ENCODE measurements at regions not wholly inside any gene's neighbourhood (a gene's known extent, or its start where the extent isn't known, plus 50 kb on each side); places are given as distances from the start of the nearest gene placed in this dataset.

GRCh38 chr1:219801156-219801820 is 127.1 kb downstream of the SLC30A10 start:
- no peak for DNase-seq (ENCODE audit: low spot score)

GRCh38 chr1:219798283-219799030 is 129.9 kb downstream of the SLC30A10 start:
- peak; percentile 83 for DNase-seq (ENCODE audit: low spot score)

DNA sequence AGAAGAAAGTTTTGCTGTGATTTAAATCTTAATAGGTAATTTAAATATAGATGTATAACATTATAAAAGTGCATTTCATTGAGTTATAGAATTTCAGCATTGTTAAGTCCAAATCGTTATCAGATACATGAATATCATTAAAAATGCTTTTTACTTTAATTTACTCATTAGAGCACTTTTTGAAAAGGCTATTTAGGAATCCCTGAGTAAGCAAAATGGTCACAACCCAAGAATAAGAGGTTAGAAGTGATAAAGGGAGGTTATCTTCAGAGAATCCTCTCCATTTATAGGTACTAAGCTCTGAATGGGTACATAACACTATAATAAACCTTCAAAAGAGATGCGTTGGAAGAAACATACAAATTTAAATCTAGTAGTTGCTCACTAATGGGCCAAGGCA is 130.7 kb downstream of the SLC30A10 start:
- DNase-seq (ENCODE audit: low spot score): no peak

DNA sequence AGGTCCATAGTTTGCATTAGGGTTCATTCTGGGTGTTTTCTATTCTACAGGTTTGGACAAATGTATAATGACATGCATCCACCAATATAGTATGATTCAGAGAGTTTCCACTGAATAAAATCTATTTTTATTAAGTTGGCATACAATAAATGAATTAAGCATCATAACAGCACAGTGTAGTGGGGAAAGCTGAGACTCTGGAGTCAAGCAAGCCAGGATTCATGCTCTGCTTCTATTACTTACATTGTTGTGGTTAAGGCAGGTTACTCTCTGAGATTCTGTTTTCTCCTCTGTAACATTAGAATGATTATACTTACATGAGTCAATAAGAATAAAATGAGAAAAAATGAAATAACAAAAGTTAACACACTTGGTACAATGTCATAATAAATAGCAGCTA is 131.3 kb downstream of the SLC30A10 start:
- no peak for DNase-seq (ENCODE audit: low spot score)

- no peak for DNase-seq (ENCODE audit: low spot score)
Observed at GRCh38 chr1:219795363-219795917, 132.9 kb downstream of the SLC30A10 start.

DNA sequence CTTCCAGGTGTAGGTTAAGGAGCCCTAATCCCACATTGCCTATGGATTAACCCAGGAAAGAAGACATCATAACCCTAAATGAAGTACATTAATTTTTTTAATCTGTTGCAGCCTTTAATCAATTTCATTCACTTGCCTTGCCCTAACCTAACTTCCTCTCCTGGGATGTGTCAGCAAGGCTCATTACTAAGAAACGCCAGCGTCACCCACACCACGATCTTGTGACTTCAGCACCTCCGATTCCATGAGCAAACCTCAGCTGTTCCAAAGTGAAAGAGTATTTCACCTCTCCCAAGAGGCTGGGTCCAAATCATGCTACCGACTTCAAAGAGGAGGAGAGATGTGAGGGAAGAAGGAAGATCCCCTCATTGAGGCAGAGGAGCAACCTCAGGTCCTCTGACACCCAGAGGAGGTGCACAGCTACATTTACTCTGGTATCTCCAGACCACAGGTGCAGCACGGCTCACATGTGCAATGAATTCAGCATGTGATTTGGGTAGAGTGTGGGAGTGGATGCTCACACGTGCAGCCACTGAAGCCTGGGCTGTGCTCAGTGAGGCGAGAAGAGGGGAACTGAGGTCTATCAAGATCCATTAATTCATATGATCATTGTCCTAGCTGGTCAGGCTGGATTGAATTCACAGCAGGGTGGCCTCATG is 134.1 kb downstream of the SLC30A10 start:
- DNase-seq (ENCODE audit: low spot score): peak; percentile 17

DNA sequence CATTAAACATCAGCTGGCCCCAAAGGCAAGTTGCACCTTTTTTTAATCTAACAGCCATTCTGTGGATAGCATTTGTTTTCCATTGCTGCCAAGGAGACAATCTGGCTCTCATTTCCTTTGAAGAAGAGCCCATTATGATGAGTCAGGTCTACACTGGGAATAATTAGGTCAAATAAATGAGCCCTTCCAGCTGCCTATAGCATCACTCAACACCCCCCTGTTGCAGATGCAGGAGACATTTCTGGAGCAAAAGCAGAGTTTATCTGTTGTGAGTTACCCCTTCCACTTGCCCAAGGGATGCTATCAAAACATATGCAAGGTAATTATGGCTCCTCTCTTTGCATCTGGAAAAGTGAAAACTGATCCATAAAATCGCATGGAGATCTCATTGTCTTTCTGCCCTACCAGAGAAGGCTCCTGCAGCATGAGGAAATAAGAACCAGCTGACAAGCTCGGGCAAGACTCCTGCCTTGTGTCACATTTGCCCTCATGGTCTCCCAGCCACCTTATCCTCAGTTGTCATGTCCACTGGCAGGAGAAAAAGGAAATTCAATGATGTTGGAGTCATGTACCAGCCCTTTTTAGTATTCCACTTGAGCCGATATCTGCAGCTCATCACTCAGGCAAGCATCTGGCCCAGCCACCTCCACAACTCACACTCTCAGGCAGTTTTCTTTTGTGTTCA is 135.9 kb downstream of the SLC30A10 start:
- DNase-seq (ENCODE audit: low spot score): peak; percentile 55

- DNase-seq (ENCODE audit: low spot score): no peak
Observed at GRCh38 chr1:219791766-219792165, 136.6 kb downstream of the SLC30A10 start.

DNA sequence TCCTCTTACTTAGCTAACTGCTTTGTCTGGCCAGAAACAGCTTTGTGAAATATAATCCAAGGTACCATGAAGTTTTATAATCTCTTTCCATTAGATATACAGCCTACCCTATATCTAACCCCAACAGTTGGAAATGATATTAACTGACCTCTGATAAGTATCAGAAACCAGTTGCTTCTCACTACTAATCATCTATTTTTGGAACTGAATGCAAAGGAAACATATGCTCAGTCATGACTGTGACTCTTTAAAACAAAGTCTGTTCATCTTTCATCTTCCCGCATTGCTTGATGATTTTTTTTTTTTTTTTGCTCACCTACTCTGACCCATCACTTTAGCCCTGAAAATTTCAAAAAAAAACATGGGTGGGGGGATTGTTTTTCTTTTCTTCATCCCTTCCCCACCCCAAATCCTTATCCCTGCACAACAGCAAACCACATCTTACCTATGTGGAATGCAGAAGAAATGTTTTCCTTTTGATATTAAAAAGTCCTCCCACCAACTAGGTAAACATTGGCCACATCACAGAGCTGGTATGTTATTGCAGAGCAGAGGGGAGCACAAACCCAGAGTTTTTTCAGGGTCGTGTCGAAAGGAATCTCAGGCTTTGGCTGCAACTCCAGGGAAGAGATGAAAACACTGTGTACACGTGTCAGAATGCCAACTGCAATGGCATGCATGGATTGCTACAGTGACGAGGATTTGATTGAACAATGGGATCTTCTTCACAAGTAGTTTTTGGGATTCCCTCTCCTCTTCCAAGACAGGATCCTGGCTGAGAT is 137.3 kb downstream of the SLC30A10 start:
- DNase-seq (ENCODE audit: low spot score): no peak

- DNase-seq (ENCODE audit: low spot score): no peak
Observed at GRCh38 chr1:219788700-219789099, 139.7 kb downstream of the SLC30A10 start.

DNA sequence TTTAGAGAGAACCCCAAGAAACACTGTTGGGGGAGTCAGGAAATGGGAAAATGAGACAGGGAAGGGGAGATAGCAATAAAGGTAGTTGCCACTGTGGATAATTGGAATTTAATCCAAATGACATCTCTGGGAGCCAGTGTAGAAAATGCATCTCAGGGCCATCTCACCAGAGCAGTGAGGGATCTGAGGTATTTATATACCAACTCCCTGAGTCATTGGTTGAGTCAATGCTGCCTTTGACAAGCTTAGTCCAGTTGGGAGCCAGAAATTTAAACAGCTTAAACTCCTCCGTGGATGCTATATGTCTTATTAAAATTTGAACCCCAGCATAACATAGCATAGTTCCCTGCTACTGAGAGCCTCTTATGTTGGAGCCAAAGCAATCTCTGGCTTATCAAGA is 140.3 kb downstream of the SLC30A10 start:
- DNase-seq (ENCODE audit: low spot score): peak; percentile 47

GRCh38 chr1:219784660-219785381 is 143.5 kb downstream of the SLC30A10 start:
- DNase-seq (ENCODE audit: low spot score): peak; percentile 82

DNA sequence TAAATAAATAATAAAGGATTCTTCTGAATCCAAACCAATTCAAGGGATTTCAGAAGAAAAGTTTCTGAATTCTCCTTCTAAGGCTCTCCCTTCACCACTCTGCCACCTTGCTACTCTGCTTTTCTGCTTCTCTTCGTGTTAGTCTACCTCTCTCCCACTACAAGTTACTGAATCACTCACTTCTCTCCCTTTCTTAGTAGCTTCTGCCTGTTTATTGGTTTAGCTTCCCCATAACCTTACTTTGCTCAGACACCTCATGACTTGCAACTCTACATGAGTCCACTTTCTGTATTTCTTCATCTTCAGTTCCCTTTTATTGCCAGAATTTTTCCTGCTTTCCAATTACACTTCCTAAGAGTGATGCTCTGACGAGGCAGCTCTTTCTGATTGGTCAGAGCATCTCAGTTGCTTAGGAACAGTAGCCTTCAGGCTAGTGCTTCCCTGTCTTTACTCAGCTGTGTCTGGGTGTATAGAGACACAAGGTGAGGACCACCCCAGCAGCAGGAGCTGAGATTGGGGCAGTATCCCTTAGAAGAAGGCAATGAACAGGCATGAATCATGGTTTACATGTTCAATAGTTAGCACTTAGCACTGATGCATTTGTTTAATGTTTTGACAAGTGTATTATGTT is 144.6 kb downstream of the SLC30A10 start:
- no peak for DNase-seq (ENCODE audit: low spot score)

- no peak for DNase-seq (ENCODE audit: low spot score)
Observed at GRCh38 chr1:219782929-219783328, 145.4 kb downstream of the SLC30A10 start.

- no peak for DNase-seq (ENCODE audit: low spot score)
Observed at GRCh38 chr1:219782311-219782710, 146.0 kb downstream of the SLC30A10 start.

- DNase-seq (ENCODE audit: low spot score): no peak
Observed at GRCh38 chr1:219781491-219781890, 146.9 kb downstream of the SLC30A10 start.

- DNase-seq (ENCODE audit: low spot score): no peak
Observed at GRCh38 chr1:219778793-219779369, 149.5 kb downstream of the SLC30A10 start.

DNA sequence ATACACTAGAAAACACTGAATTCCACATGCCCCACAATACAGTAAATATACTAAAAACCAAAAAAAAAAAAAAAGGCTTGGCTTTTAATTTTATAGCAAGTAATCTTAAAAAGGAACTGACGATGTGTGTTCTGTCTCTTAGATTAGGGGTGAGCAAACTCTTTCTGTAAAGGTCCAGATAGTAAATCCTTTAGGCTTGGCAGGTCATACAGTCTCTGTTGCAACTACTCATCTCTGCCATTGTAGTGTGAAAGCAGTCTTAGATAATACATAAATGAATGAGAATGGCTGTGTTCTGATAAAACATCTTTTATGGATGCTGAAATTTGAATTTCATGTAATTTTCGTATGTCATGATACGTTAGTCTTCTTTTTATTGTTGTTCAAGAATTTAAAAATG is 150.2 kb downstream of the SLC30A10 start:
- DNase-seq (ENCODE audit: low spot score): no peak

- DNase-seq (ENCODE audit: low spot score): no peak
Observed at GRCh38 chr1:219774386-219774785, 154.0 kb downstream of the SLC30A10 start.

DNA sequence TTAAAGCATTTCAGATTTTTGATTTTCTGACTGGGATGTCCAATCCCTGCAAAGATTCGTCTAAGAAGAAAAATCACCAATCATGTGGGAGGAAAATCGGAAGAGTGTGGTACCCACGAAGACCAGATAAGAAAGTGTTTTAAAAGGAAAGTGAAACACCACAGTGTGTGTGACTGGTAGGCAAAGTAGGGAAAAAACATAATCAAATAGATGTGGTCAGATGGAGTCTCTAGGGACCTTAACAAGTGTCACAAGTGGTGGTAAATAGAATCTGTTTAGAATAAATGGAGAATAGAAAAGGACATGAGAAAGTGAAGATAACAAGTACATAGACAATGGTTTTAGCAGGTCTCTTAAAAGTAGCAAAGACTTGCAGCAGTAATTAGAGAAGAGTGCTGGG is 154.6 kb downstream of the SLC30A10 start:
- DNase-seq (ENCODE audit: low spot score): no peak

Measured in A172 (cell line).